Loucy (cell line): ENCODE measurements at regions not wholly inside any gene's neighbourhood (a gene's known extent, or its start where the extent isn't known, plus 50 kb on each side); places are given as distances from the start of the nearest gene placed in this dataset.

Source experiments
- H2AFZ ChIP-seq: fragments of 200-600 bp; sonication (generic); 2 replicates; pipeline ENCODE4 v1.6.0; 2016; ENCODE audit warnings: antibody characterized with exemption, mild to moderate bottlenecking, low read length, moderate library complexity
- H3F3A ChIP-seq: fragments of 200-600 bp; 2 replicates; pipeline ENCODE4 v1.6.0; 2016; ENCODE audit warnings: antibody characterized with exemption, low read depth, mild to moderate bottlenecking
- H3K27me3 ChIP-seq: fragments of 200-600 bp; sonication (generic); 2 replicates; pipeline ENCODE4 v1.6.1; 2014; ENCODE audit warnings: low read length, mild to moderate bottlenecking; ENCODE audit not compliant: insufficient read depth, poor library complexity, severe bottlenecking
- H3K36me3 ChIP-seq: fragments of 200-600 bp; sonication (generic); 2 replicates; pipeline ENCODE4 v1.6.1; 2016; ENCODE audit warnings: low read length; ENCODE audit not compliant: insufficient read depth
- H3K4me1 ChIP-seq: fragments of 200-600 bp; sonication (generic); 2 replicates; pipeline ENCODE4 v1.5.1; 2014; ENCODE audit warnings: low read length, mild to moderate bottlenecking; ENCODE audit not compliant: insufficient read depth, poor library complexity, severe bottlenecking
- H3K4me2 ChIP-seq: fragments of 200-600 bp; sonication (generic); 2 replicates; pipeline ENCODE4 v1.6.0; 2014; ENCODE audit warnings: antibody characterized with exemption, low read length, low read depth, mild to moderate bottlenecking; ENCODE audit not compliant: poor library complexity, severe bottlenecking
- H3K4me3 ChIP-seq: fragments of 200-600 bp; sonication (generic); 2 replicates; pipeline ENCODE4 v1.5.1; 2014; ENCODE audit warnings: low read length, mild to moderate bottlenecking, mixed read lengths; ENCODE audit not compliant: poor library complexity, severe bottlenecking
- H3K79me2 ChIP-seq: fragments of 200-600 bp; sonication (generic); 2 replicates; pipeline ENCODE4 v1.6.1; 2014; ENCODE audit warnings: low read length; ENCODE audit not compliant: insufficient read depth
- H3K9ac ChIP-seq: fragments of 200-600 bp; sonication (generic); 2 replicates; pipeline ENCODE4 v1.6.0; 2014; ENCODE audit warnings: mild to moderate bottlenecking, low read depth, low read length, moderate library complexity; ENCODE audit not compliant: poor library complexity, severe bottlenecking
- H3K9me2 ChIP-seq: fragments of 200-600 bp; sonication (generic); replicated peaks from 2 replicates; pipeline ENCODE4 v1.6.1; 2016; ENCODE audit warnings: low read depth, low read length, mixed read lengths
- H3K9me3 ChIP-seq: fragments of 200-600 bp; sonication (generic); 2 replicates; pipeline ENCODE4 v1.6.1; 2014; ENCODE audit warnings: mild to moderate bottlenecking, antibody characterized with exemption, low read length, low read depth; ENCODE audit not compliant: insufficient read depth
- H4K20me1 ChIP-seq: fragments of 200-600 bp; sonication (generic); 2 replicates; pipeline ENCODE4 v1.6.0; 2014; ENCODE audit warnings: antibody characterized with exemption, low read length, mild to moderate bottlenecking; ENCODE audit not compliant: insufficient read depth, poor library complexity, severe bottlenecking
- EZH2phosphoT487 ChIP-seq: fragments of 200-600 bp; IDR thresholded peaks from 2 replicates; pipeline ENCODE4 v1.6.1; 2018; ENCODE audit warnings: antibody characterized with exemption, mild to moderate bottlenecking, moderate library complexity, borderline replicate concordance
- TF ChIP-seq, protein P1 (sequence below): fragments of 200-600 bp; sonication (generic); conservative IDR thresholded peaks from 2 replicates; pipeline ENCODE4 v1.5.1; 2014; ENCODE audit warnings: mild to moderate bottlenecking, antibody characterized with exemption, low read length

DNA sequence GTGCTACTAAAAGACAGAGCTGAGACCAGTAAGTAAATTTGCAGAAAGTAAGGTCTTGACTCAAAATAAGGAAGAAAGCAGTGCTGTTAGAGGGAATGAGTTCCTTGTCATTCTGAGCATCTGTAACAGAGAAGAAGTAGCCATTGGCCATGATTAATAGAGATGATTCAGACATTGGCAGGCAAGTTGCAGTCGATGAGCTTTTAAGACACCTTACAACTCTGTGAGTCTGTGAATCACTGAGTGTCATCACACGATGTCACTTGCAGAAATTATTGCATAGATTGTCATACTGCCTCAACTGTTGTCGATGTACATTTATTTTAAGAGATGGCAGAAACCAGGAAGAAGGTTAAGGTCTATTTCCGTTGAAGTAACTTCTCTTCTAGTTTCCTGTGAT lies 201.1 kb upstream of the CDH13 start:
- Histone ChIP-seq H3K9ac (no peak overlapping the region), H3K79me2 (no peaks in the 10 kb centered on the region), H3K9me2 (no peaks in the 10 kb centered on the region), H2AFZ (no peak overlapping the region), H3K9me3 (no peaks in the 10 kb centered on the region), H3K4me1 (no peaks in the 10 kb centered on the region), H3K4me2 (no peak overlapping the region), H3K27me3 (no peaks in the 10 kb centered on the region), H3K36me3 (no peaks in the 10 kb centered on the region), H3F3A (no peaks in the 10 kb centered on the region), H4K20me1 (no peaks in the 10 kb centered on the region), H3K4me3 (no peak overlapping the region)
- TF ChIP-seq, protein P1, sequence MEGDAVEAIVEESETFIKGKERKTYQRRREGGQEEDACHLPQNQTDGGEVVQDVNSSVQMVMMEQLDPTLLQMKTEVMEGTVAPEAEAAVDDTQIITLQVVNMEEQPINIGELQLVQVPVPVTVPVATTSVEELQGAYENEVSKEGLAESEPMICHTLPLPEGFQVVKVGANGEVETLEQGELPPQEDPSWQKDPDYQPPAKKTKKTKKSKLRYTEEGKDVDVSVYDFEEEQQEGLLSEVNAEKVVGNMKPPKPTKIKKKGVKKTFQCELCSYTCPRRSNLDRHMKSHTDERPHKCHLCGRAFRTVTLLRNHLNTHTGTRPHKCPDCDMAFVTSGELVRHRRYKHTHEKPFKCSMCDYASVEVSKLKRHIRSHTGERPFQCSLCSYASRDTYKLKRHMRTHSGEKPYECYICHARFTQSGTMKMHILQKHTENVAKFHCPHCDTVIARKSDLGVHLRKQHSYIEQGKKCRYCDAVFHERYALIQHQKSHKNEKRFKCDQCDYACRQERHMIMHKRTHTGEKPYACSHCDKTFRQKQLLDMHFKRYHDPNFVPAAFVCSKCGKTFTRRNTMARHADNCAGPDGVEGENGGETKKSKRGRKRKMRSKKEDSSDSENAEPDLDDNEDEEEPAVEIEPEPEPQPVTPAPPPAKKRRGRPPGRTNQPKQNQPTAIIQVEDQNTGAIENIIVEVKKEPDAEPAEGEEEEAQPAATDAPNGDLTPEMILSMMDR, result no peak
- no peak for TF ChIP-seq EZH2phosphoT487

GRCh38 chr16:82421851-82422250 lies 204.9 kb upstream of the CDH13 start:
- no peak overlapping the region for H3K4me2 ChIP-seq
- no peaks in the 10 kb centered on the region for H3F3A ChIP-seq
- H4K20me1 ChIP-seq, result no peaks in the 10 kb centered on the region
- no peaks in the 10 kb centered on the region for H3K9me3 ChIP-seq
- no peaks in the 10 kb centered on the region for H3K79me2 ChIP-seq
- no peaks in the 10 kb centered on the region for H3K36me3 ChIP-seq
- no peak overlapping the region for H3K9ac ChIP-seq
- H3K9me2 ChIP-seq, result no peaks in the 10 kb centered on the region
- TF ChIP-seq EZH2phosphoT487, result no peak
- TF ChIP-seq, protein P1, result no peak
- no peaks in the 10 kb centered on the region for H3K4me1 ChIP-seq
- no peaks in the 10 kb centered on the region for H3K27me3 ChIP-seq
- no peak overlapping the region for H3K4me3 ChIP-seq
- no peak overlapping the region for H2AFZ ChIP-seq

GRCh38 chr16:82419332-82419731 lies 207.4 kb upstream of the CDH13 start:
- Histone ChIP-seq H3K36me3 (no peaks in the 10 kb centered on the region), H4K20me1 (no peaks in the 10 kb centered on the region), H3K4me2 (no peak overlapping the region), H3K4me1 (no peaks in the 10 kb centered on the region), H3K27me3 (no peaks in the 10 kb centered on the region), H3F3A (no peaks in the 10 kb centered on the region), H3K9me3 (no peaks in the 10 kb centered on the region), H3K9ac (no peak overlapping the region), H3K9me2 (no peaks in the 10 kb centered on the region), H3K79me2 (no peaks in the 10 kb centered on the region), H3K4me3 (no peak overlapping the region), H2AFZ (no peak overlapping the region)
- no peak for TF ChIP-seq EZH2phosphoT487
- TF ChIP-seq, protein P1, result no peak
